Esophagus (tissue), 2 donors: ENCODE measurements at regions not wholly inside any gene's neighbourhood (a gene's known extent, or its start where the extent isn't known, plus 50 kb on each side); places are given as distances from the start of the nearest gene placed in this dataset.

Source experiments
- H3K27ac ChIP-seq, 2 donors: one replicate each; pipeline ENCODE4 v1.5.1; 2013; ENCODE audit warnings: low read depth in 2 of 2, mild to moderate bottlenecking in 2 of 2, inconsistent platforms in 1 of 2, low read length in 1 of 2, moderate library complexity in 1 of 2
- H3K27me3 ChIP-seq, 2 donors: one replicate each; pipeline ENCODE4 v1.6.1; 2013; ENCODE audit warnings: low read length in 2 of 2, control low read depth in 1 of 2, mild to moderate bottlenecking in 1 of 2; ENCODE audit not compliant: insufficient read depth in 2 of 2, control insufficient read depth in 1 of 2
- H3K36me3 ChIP-seq, 2 donors: one replicate each; pipeline ENCODE4 v1.6.1; 2013; ENCODE audit warnings: low read length in 1 of 2; ENCODE audit not compliant: control insufficient read depth in 2 of 2, insufficient read depth in 2 of 2
- H3K4me1 ChIP-seq, 2 donors: one replicate each; pipeline ENCODE4 v1.6.1; 2013; ENCODE audit warnings: low read length in 1 of 2; ENCODE audit not compliant: control insufficient read depth in 2 of 2, insufficient read depth in 2 of 2
- H3K4me3 ChIP-seq, 2 donors: one replicate each; pipeline ENCODE4 v1.5.1; 2013; ENCODE audit warnings: low read length in 2 of 2, mild to moderate bottlenecking in 2 of 2, low read depth in 1 of 2, moderate library complexity in 1 of 2
- H3K9me3 ChIP-seq, 2 donors: one replicate each; pipeline ENCODE4 v1.6.1; 2013; ENCODE audit warnings: mild to moderate bottlenecking in 2 of 2, low read depth in 1 of 2, low read length in 1 of 2, moderate library complexity in 1 of 2; ENCODE audit not compliant: control insufficient read depth in 2 of 2, insufficient read depth in 1 of 2
- WGBS, 2 donors: extraction: QIAGEN DNeasy Blood & Tissue Kit; methylation state at CpG; one replicate each; pipeline ENCODE4 v1.1.7; 2013; 5-methylcytosine and 5-hydroxymethylcytosine counted together
- donor health status: healthy with polysubstance abuse.
- donor health status: Bipolar disorder and iron deficiency.

DNA sequence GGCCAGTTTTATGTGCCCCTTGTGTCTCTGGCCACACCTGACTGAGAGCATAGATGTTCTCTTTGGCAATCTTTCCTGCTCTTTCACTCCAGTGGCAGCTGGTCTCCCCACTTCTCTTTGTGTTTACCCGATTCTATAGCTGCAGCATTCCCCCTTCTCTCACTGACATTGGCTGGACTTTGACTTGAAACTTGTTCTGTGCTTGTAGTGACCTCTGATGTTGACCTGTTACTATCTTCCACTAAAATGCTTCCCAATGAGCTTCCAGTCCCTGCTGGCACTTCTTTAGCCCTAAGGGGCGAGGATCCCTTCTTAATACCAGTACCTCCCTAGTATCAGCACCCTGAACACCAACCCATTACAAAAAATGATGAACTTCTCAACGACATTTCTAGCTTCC is 653.3 kb downstream of the LTN1 start:
- H3K4me3 ChIP-seq, result no peak overlapping the region
- WGBS, 2 donors, result 74 to 77% methylated on average over 3 of the region's 3 CpGs
- no peaks in the 10 kb centered on the region for H3K4me1 ChIP-seq
- no peaks in the 10 kb centered on the region for H3K36me3 ChIP-seq
- H3K27me3 ChIP-seq, result no peaks in the 10 kb centered on the region
- no peaks in the 10 kb centered on the region for H3K9me3 ChIP-seq
- no peak overlapping the region for H3K27ac ChIP-seq

DNA sequence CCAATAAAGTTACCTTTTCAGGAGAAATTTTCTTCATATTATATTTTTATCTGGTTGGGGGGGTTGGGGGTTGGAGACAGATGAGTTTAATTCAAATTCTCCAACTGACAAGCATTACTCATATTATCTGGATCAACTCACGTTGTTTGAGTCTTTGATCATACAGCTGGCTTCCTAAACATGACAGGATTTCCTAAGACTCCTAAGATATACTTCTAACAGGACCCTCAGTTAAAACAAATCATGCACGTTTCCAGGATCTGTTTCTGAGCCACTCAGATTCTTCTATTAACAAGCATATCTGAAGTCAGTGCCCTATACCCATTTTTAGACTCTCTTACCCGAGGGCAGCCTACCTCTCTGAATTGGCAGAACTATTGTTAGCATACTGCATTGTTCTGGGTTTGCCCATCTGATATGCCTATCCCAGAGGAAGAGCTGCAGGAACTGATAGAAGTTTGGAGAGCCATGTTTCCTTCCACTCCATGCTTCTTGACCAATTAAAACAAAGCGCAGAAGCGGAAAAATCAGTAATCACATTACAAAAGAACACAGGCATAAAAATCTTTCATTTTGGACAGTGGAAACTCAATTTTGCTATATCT is 653.9 kb downstream of the LTN1 start:
- H3K36me3 ChIP-seq, result no peaks in the 10 kb centered on the region
- no peaks in the 10 kb centered on the region for H3K9me3 ChIP-seq
- 50 to 53% methylated on average over 5 of the region's 5 CpGs for WGBS, 2 donors
- H3K4me1 ChIP-seq, result no peaks in the 10 kb centered on the region
- H3K27me3 ChIP-seq, result no peaks in the 10 kb centered on the region
- no peak overlapping the region for H3K27ac ChIP-seq
- no peak overlapping the region for H3K4me3 ChIP-seq

DNA sequence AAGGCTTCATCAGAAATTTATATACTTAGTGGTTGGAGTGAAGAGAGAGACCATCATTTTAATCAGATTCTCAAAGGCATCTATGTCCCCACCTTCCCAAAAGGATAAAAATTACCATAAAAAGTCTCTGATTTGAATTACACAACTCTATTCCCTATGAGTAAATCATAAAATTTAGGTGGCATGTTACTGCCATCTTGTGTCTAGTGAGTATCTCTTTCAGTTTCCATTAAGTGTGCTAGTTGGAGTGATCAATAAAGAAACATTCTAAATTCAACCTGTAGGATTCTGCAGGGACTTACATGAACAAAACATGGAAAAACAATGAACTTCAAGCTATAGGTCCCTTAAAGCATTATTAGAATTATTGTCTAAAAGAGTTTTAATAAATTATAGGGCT is 655.4 kb downstream of the LTN1 start:
- H3K27ac ChIP-seq, result no peak overlapping the region

DNA sequence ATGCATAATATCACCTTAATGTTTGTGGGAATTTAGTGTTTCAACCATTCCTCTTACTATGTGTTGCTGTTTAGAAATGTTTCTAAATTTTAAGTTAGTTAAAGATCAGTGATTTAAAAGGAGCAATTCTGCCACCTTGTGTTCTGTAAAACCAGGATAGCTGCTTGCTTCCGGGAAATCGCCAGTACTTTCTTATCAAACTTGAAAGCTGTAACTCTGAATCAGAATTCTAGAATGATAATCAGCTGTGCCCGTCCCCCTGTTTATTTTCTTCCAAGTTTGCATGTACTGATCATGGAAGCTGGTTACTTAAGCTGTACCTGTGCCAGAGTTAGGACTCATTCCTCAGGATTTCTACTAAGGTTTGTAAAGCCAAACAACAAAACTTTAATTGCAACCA is 656.4 kb downstream of the LTN1 start:
- no peaks in the 10 kb centered on the region for H3K9me3 ChIP-seq
- H3K27ac ChIP-seq, result no peak overlapping the region
- no peaks in the 10 kb centered on the region for H3K36me3 ChIP-seq
- H3K4me3 ChIP-seq, result no peak overlapping the region
- WGBS, 2 donors, result 4 to 5% methylated on average over 3 of the region's 3 CpGs
- H3K4me1 ChIP-seq, result no peaks in the 10 kb centered on the region
- H3K27me3 ChIP-seq, result no peaks in the 10 kb centered on the region

More for the DNA sequence above, 655.4 kb downstream of the LTN1 start:
- H3K36me3 ChIP-seq, result no peaks in the 10 kb centered on the region
- no peaks in the 10 kb centered on the region for H3K4me1 ChIP-seq
- no peak overlapping the region for H3K4me3 ChIP-seq
- no peaks in the 10 kb centered on the region for H3K9me3 ChIP-seq
- H3K27me3 ChIP-seq, result no peaks in the 10 kb centered on the region

DNA sequence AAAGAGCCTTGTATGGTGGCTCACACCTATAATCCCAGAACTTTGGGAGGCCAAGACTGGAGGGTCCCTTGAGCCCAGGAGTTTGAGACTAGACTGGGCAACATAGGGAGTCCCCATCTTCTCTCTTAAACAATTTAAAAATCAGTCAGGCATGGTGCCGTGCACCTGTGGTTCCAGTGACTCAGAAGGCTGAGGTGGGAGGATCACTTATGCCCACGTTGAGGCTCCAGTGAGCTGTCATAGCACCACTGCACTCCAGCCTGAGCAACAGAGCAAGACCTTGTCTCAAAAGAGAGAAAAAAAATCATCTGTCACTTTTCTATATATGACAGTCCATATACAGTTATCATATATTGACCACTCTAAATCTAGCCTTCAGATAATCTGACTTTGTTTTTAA is 658.3 kb downstream of the LTN1 start:
- no peak overlapping the region for H3K27ac ChIP-seq
- no peak overlapping the region for H3K4me3 ChIP-seq
- no peaks in the 10 kb centered on the region for H3K9me3 ChIP-seq
- no peaks in the 10 kb centered on the region for H3K36me3 ChIP-seq
- H3K4me1 ChIP-seq, result no peaks in the 10 kb centered on the region
- no peaks in the 10 kb centered on the region for H3K27me3 ChIP-seq
- WGBS, 2 donors, result 72 to 74% methylated on average over 2 of the region's 2 CpGs

DNA sequence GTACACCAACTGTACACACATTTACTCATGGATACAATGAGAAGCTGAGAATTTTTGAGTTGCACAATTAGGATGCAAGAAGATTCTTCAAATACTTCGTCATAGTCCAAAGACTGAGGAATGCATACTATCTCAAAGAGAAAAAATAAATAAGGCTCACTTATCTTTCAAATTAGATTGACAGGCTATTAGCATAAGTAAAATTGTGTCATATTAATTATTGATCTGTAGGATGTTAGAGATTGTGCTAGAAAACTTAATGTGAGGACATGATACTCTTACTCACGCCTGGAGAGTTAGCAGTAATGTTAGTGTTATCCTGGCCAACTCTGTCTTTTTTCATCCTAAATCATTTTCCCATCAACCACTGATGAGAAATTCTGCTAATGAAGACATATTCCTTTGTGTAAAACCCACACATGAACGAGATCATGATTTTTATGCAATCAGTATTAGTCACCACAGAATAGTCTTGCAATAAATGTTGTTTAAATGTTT is 659.0 kb downstream of the LTN1 start:
- Histone ChIP-seq H3K4me3 (no peak overlapping the region), H3K27ac (no peak overlapping the region), H3K9me3 (no peaks in the 10 kb centered on the region), H3K4me1 (no peaks in the 10 kb centered on the region), H3K36me3 (no peaks in the 10 kb centered on the region), H3K27me3 (no peaks in the 10 kb centered on the region)
- 47 to 58% methylated on average over 3 of the region's 3 CpGs for WGBS, 2 donors

DNA sequence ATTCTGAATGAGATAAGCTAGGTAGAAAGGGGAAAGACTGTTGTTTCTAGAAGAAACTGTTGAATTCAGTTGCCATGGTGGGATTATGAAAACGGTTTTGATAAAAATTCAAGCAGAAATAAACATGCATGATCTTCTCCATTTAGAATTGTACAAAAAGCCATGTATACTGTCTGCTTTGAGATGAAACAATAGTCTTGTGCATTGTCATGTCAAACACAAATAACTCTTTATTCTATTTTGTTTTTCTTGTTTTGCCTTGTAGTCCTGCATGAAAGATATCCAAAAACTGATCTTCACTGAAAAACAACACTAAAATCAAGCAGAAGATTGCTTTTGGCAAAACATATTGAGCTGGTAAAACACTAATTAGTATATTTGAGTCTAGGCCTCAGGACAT is 659.9 kb downstream of the LTN1 start:
- Histone ChIP-seq H3K4me3 (no peak overlapping the region), H3K9me3 (no peaks in the 10 kb centered on the region), H3K27ac (no peak overlapping the region), H3K36me3 (no peaks in the 10 kb centered on the region), H3K27me3 (no peaks in the 10 kb centered on the region), H3K4me1 (no peaks in the 10 kb centered on the region)
- 47 to 53% methylated on average over 1 of the region's 1 CpG for WGBS, 2 donors

DNA sequence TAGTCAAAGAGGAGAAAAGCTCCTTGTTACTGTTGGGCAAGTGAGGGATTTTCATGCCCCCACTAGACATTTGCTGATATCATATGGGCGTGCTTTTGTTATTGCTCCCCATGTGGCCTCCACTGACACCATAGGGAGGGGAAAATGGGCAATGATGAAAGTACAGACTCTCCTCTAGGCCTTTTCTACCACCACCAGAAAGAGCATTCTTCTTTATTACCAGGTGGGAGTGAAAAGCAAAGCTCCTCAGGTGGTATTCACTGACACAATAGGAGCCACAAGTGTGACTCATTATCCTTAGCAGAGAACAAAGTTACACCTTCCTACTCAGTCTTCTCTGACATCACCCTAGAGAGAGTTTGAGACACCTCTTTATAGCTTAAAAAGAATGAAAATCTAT is 667.1 kb downstream of the LTN1 start:
- Histone ChIP-seq H3K36me3 (no peaks in the 10 kb centered on the region), H3K27me3 (no peaks in the 10 kb centered on the region), H3K4me3 (no peak overlapping the region), H3K4me1 (no peaks in the 10 kb centered on the region), H3K27ac (no peak overlapping the region), H3K9me3 (no peaks in the 10 kb centered on the region)
- WGBS, 2 donors, result 89 to 96% methylated on average over 1 of the region's 1 CpG

DNA sequence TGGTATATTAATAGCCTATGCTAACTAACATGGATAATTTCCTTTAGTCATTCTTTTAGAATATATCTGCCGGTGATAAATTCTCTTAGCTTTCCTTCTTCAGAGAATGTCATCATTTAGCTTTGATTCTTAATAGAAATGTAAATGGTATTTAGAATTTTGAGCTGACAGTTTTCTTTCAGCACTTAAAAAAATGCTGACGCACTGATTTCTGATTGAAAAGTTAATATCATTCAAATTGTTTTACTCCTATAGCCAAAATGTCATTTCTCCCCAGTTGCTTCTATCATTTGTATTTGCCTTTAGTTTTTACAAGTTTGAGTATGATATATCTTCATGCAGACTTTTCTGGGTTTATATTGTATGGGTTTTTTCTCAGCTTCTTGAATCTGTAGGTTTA is 668.0 kb downstream of the LTN1 start:
- Histone ChIP-seq H3K4me1 (no peaks in the 10 kb centered on the region), H3K36me3 (no peaks in the 10 kb centered on the region), H3K27ac (no peak overlapping the region), H3K9me3 (no peaks in the 10 kb centered on the region), H3K27me3 (no peaks in the 10 kb centered on the region), H3K4me3 (no peak overlapping the region)
- WGBS, 2 donors, result 95 to 97% methylated on average over 2 of the region's 2 CpGs

DNA sequence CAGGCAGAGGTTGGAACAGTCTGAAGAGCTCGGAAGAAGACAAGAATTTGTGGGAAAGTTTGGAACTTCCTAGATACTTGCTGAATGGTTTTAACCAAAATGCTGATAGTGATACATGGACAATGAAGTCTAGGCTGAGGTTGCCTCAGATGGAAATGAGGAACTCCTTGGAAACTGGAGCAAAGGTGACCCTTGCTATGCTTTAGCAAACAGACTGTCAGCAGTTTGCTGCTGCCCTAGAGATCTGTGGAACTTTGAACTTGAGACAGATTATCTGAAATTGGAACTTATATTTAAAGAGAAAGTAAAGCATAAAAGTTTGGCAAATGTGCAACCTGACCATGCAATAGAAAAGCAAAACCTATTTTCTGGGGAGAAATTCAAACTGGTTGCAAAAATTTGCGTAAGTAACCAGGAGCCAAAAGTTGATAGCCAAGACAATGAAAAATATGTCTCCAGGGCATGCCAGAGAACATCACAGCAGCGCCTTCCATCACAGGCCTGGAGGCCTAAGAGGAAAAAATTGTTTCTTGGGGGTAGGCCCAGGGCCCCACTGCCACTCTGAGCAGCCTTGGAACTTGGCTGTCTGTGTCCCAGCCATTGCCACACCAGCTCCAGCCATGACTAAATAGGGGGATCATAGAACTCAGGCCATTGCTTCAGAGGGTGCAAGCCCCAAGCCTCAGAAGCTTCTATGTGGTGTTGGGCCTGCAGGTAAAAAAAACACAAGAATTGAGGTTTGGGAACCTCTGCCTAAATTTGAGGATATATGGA is 675.3 kb downstream of the LTN1 start:
- H3K4me1 ChIP-seq, result no peaks in the 10 kb centered on the region
- no peaks in the 10 kb centered on the region for H3K27me3 ChIP-seq
- H3K27ac ChIP-seq, result no peak overlapping the region
- no peaks in the 10 kb centered on the region for H3K9me3 ChIP-seq
- 78 to 88% methylated on average over 3 of the region's 3 CpGs for WGBS, 2 donors
- no peaks in the 10 kb centered on the region for H3K36me3 ChIP-seq
- no peak overlapping the region for H3K4me3 ChIP-seq
